ENCODE measurements at regions not wholly inside any gene's neighbourhood (a gene's known extent, or its start where the extent isn't known, plus 50 kb on each side); places are given as distances from the start of the nearest gene placed in this dataset.

DNA sequence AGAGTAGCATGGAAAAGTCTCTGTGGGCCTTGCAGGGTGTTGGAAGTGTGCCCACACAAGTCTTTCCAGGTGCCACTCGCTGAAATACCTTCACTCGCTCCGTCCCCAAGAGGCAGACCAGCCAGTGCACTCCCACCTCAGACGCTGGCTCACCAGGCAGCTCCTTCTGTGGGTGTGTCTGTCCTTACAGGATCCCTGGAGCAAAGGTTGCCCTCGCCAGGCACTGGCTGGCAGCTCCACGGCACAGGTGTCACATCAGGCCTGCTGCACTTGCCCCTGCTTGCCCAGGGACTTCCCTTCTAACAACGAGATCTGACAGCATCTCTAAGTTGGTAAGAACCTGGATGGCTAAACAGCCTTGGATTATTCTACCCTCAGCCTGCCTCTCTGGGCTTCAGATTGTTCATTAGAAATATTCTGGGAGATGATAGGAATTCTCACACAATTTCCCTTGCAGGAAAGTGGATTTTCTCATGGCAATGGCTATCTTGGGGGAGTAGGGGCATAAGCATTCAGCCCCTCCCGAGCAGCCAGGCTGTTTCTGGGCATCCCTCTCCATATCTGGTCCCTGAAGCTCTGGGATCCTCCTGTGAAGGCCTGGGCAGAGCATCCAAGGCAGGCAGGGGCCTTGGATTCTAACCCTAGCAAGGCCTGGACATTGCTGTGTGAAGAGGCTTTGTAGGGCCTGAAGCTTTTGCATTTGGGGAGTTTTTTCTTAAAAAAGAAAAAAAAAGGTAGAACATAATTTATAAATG lies 262.1 kb downstream of the MYCN start (continued):
- TF ChIP-seq MAX (IDR thresholded peaks at IDR 0.05) = no peak
- no peak for TF ChIP-seq KDM4A (IDR thresholded peaks at IDR 0.05; ENCODE audit: low read depth, low read length, severe bottlenecking)
- no peak for TF ChIP-seq RBBP5 (IDR thresholded peaks at IDR 0.05; ENCODE audit: borderline replicate concordance, low read depth, low read length)

Measured in H1 (cell line).